ENCODE measurements at regions not wholly inside any gene's neighbourhood (a gene's known extent, or its start where the extent isn't known, plus 50 kb on each side); places are given as distances from the start of the nearest gene placed in this dataset.

GRCh38 chr12:16914853-16915252 lies 308.9 kb upstream of the LMO3 start:
- FAIRE-seq: no peak
- ATAC-seq: no peak
- in situ Hi-C loops (cut with MboI): no loop called here

More at GRCh38 chr12:16914853-16915252, 308.9 kb upstream of the LMO3 start:
- intact Hi-C loops (cut with micrococcal nuclease): no loop called here
- Histone ChIP-seq H3K36me3 (ENCODE audit: control insufficient read depth, insufficient read depth, low read length) (no peaks in the 10 kb centered on the region), H3K27ac (ENCODE audit: extremely low read depth, low read depth, low read length) (no peak overlapping the region), H3K9me3 (replicated peaks; ENCODE audit: control insufficient read depth, insufficient read depth, low read depth, low read length) (no peaks in the 10 kb centered on the region; the same call in 1 of the 2 replicates), H3K79me2 (ENCODE audit: control insufficient read depth, insufficient read depth, low read length) (no peaks in the 10 kb centered on the region), H3K9me1 (ENCODE audit: control insufficient read depth, insufficient read depth, low read length) (no peaks in the 10 kb centered on the region), H2AFZ (ENCODE audit: low read depth, low read length) (no peak overlapping the region), H3K27me3 (ENCODE audit: control insufficient read depth in 2 of 2, insufficient read depth in 2 of 2, low read length in 2 of 2) (no peaks in the 10 kb centered on the region), H4K20me1 (replicated peaks; ENCODE audit: control insufficient read depth, insufficient read depth, low read length) (no peaks in the 10 kb centered on the region), H3K4me3 (no peak overlapping the region), H3K9ac (ENCODE audit: insufficient read depth in 1 of 2, low read depth in 2 of 2, low read length in 2 of 2) (no peak overlapping the region), H3K4me1 (replicated peaks in 1 of 2; ENCODE audit: control insufficient read depth in 2 of 2, insufficient read depth in 2 of 2, low read length in 2 of 2) (no peaks in the 10 kb centered on the region), H3K4me2 (ENCODE audit: insufficient read depth, low read length) (no peak overlapping the region)
- DNase-seq (ENCODE audit: extremely low read depth in 1 of 4, low spot score in 3 of 4): no peak
- TF ChIP-seq FIP1L1 (IDR thresholded peaks at IDR 0.05; ENCODE audit: low read depth, low read length, poor library complexity, severe bottlenecking) (no peak), MYNN (IDR thresholded peaks at IDR 0.05) (no peak), MYNN (CRISPR knock-in tag; IDR thresholded peaks at IDR 0.05) (no peak), THRB (CRISPR knock-in tag; conservative IDR thresholded peaks at IDR 0.05) (no peak), ATF7 (IDR thresholded peaks at IDR 0.05) (no peak), ZNF140 (CRISPR knock-in tag; IDR thresholded peaks at IDR 0.05) (no peak), EZH2 (IDR thresholded peaks at IDR 0.05; ENCODE audit: borderline replicate concordance, low read depth, low read length) (no peak), MXI1 (IDR thresholded peaks at IDR 0.05; ENCODE audit: low read depth, low read length) (no peak), CCAR2 (IDR thresholded peaks at IDR 0.05; ENCODE audit: low read depth, low read length) (no peak), DACH1 (IDR thresholded peaks at IDR 0.05; ENCODE audit: partially characterized antibody) (no peak), SNIP1 (IDR thresholded peaks at IDR 0.05; ENCODE audit: low read depth) (no peak), ADNP (tag; IDR thresholded peaks at IDR 0.05) (no peak), PATZ1 (CRISPR knock-in tag; IDR thresholded peaks at IDR 0.05; ENCODE audit: borderline replicate concordance) (no peak), POLR3G (IDR thresholded peaks at IDR 0.05; ENCODE audit: extremely low read depth, insufficient read length, insufficient replicate concordance) (no peak), XRCC5 (IDR thresholded peaks at IDR 0.05; ENCODE audit: low read depth, low read length) (no peak), NFE2 (IDR thresholded peaks at IDR 0.05; ENCODE audit: low read depth) (no peak), ZNF280B (CRISPR knock-in tag; IDR thresholded peaks at IDR 0.05) (no peak), RFX5 (IDR thresholded peaks at IDR 0.05; ENCODE audit: low read depth, low read length) (no peak)
- ChIA-PET CTCF (ENCODE audit: low intra/inter-chr PET ratio) (no interaction called here), POLR2A (no interaction called here)
- BruUV-seq (replicated peaks): no TSS peak
- WGBS (ENCODE audit: insufficient coverage, low coverage, missing lambda C conversion rate): 0% methylated on average over 1 of the region's 1 CpG

Data from K562 (cell line).